Uterus (tissue), 3 donors: ENCODE measurements at regions not wholly inside any gene's neighbourhood (a gene's known extent, or its start where the extent isn't known, plus 50 kb on each side); places are given as distances from the start of the nearest gene placed in this dataset. TPM values are rescaled to one million over a fixed set of nuclear protein-coding genes. Genes with fewer than 3 reads are reported as not detected.

ENCODE experiments used
- DNase-seq, 2 donors: peaks; one replicate each; pipeline ENCODE4 v3.0.0-alpha.2; 2019 to 2020
- H3K27ac ChIP-seq, 2 donors: fragments of 200-600 bp; sonication (generic); 1 replicate in 1 of 2; 2 replicates in 1 of 2; pipeline ENCODE4 v1.5.1; 2016 to 2018
- H3K27me3 ChIP-seq, 2 donors: fragments of 200-600 bp; sonication (generic); one replicate each; pipeline ENCODE4 v1.5.1; 2018 to 2019; ENCODE audit warnings: control low read depth in 1 of 2
- H3K36me3 ChIP-seq, 2 donors: fragments of 200-600 bp; sonication (generic); one replicate each; pipeline ENCODE4 v1.5.1; 2019; ENCODE audit warnings: control low read depth in 1 of 2
- H3K4me1 ChIP-seq, 2 donors: fragments of 200-600 bp; sonication (generic); one replicate each; pipeline ENCODE4 v1.5.1; 2018 to 2019; ENCODE audit warnings: control low read depth in 1 of 2
- H3K4me3 ChIP-seq, 2 donors: fragments of 200-600 bp; sonication (generic); 1 replicate in 1 of 2; 2 replicates in 1 of 2; pipeline ENCODE4 v1.5.1; 2018 to 2019; ENCODE audit warnings: mild to moderate bottlenecking in 1 of 2
- H3K9me3 ChIP-seq, 2 donors: fragments of 200-600 bp; sonication (generic); one replicate each; pipeline ENCODE4 v1.5.1; 2019; ENCODE audit warnings: control low read depth in 1 of 2
- CTCF ChIP-seq, 4 experiments: fragments of 200-600 bp in 2 of 4; fragments of 450-650 bp in 2 of 4; sonication (generic) in 2 of 4; IDR thresholded peaks; one replicate each; pipeline ENCODE4 v1.5.1; 2016 to 2019; ENCODE audit warnings: antibody characterized with exemption in 4 of 4, mild to moderate bottlenecking in 2 of 4, moderate library complexity in 1 of 4
- POLR2A ChIP-seq, 2 donors: fragments of 450-650 bp; IDR thresholded peaks; one replicate each; pipeline ENCODE4 v1.6.1; 2016; ENCODE audit warnings: antibody characterized with exemption in 2 of 2, mild to moderate bottlenecking in 1 of 2, moderate library complexity in 1 of 2
- intact Hi-C: fragments of 100-400 bp; cut with DNase I; formaldehyde crosslinking; loops from one replicate; pipeline ENCODE4 v1.15.1; 2023; ENCODE audit warnings: low total_unique reads
- small RNA-seq: library from RNA; depleted of rRNA; stranded (forward); fragments of <200 nt; gene quantifications from one replicate; pipeline ENCODE3, GENCODE V24; 2016
- donor health status: DM: yes; HTN: yes; CAD: no.

GRCh38 chr10:94282369-94282768 is 80.4 kb downstream of the NOC3L start:
- TF ChIP-seq CTCF (IDR thresholded peaks at IDR 0.05) (no peak), POLR2A (IDR thresholded peaks at IDR 0.05) (no peak)
- intact Hi-C loops, result no loop called here
- Histone ChIP-seq H3K4me3 (no peak overlapping the region), H3K27ac (no peak overlapping the region), H3K4me1 (peaks cover 0 to 3% of the 10 kb centered on the region in 2 donors), H3K9me3 (no peaks in the 10 kb centered on the region), H3K36me3 (no peaks in the 10 kb centered on the region), H3K27me3 (no peaks in the 10 kb centered on the region)
- no peak for DNase-seq

Small RNA genes in the stretch of these regions (small RNA-seq; reads per million reads assigned to genes)
- not detected for gene RNU6-657P
